Endothelial cell of umbilical vein (primary cell): ENCODE measurements at regions not wholly inside any gene's neighbourhood (a gene's known extent, or its start where the extent isn't known, plus 50 kb on each side); places are given as distances from the start of the nearest gene placed in this dataset.

Experiments
- BruUV-seq: library from RNA; stranded (reverse); fragments of 400-500 nt; replicated peaks from 2 replicates; lab custom pipeline; 2021; lab: Mats Ljungman, UMichigan
- CTCF ChIA-PET: fragments of 300-600, 350-600 bp; sonication (Branson Sonifier 250); formaldehyde crosslinking; loops from one replicate; lab custom pipeline; 2021; ENCODE audit warnings: antibody characterized with exemption, inconsistent platforms; lab: Charles Lee
- POLR2A ChIA-PET: fragments of 300-600, 350-600 bp; sonication (Branson Sonifier 250); formaldehyde crosslinking; loops from one replicate; lab custom pipeline; 2021; ENCODE audit warnings: antibody characterized with exemption, inconsistent platforms; lab: Charles Lee
- DNase-seq: peaks from one replicate; pipeline ENCODE4 v3.0.0-alpha.2; 2011; ENCODE audit warnings: low read depth, low spot score
- FAIRE-seq: peaks from 2 replicates; lab custom pipeline; 2011; peaks lifted over from hg19 to GRCh38; lab: Jason Lieb, UNC
- H2AFZ ChIP-seq: 2 replicates; pipeline ENCODE4 v1.6.0; 2012; ENCODE audit warnings: low read depth, low read length, control low read depth, inconsistent platforms
- H3K27ac ChIP-seq: 2 replicates; pipeline ENCODE4 v1.5.1; 2011; ENCODE audit warnings: low read depth, mild to moderate bottlenecking, control low read depth, low read length, moderate library complexity; ENCODE audit not compliant: insufficient read depth
- H3K27me3 ChIP-seq, 2 experiments: 2 replicates each; pipeline versions ENCODE4 v1.6.0 to v1.6.1; 2011; ENCODE audit warnings: low read length in 2 of 2, mixed read lengths in 1 of 2; ENCODE audit not compliant: control insufficient read depth in 2 of 2, insufficient read depth in 2 of 2
- H3K36me3 ChIP-seq, 2 experiments: 2 replicates in 1 of 2; 3 replicates in 1 of 2; pipeline ENCODE4 v1.5.1; 2011; ENCODE audit warnings: low read length in 2 of 2, mild to moderate bottlenecking in 1 of 2, moderate library complexity in 1 of 2; ENCODE audit not compliant: control insufficient read depth in 2 of 2, insufficient read depth in 2 of 2; ENCODE audit errors: extremely low read depth in 1 of 2
- H3K4me1 ChIP-seq: 3 replicates; pipeline ENCODE4 v1.5.1; 2011; ENCODE audit warnings: mild to moderate bottlenecking, low read length; ENCODE audit not compliant: control insufficient read depth, insufficient read depth; ENCODE audit errors: extremely low read depth
- H3K4me2 ChIP-seq: 2 replicates; pipeline ENCODE4 v1.6.1; 2011; ENCODE audit warnings: low read length, control low read depth, mixed read lengths; ENCODE audit not compliant: insufficient read depth
- H3K4me3 ChIP-seq, 3 experiments: fragments of 200-600 bp in 1 of 3; sonication (generic), shearing (Covaris generic) in 1 of 3; replicated peaks in 1 of 3; 2 replicates each; pipeline ENCODE4 v1.5.1; 2011 to 2016; ENCODE audit warnings: control low read depth in 3 of 3, low read length in 3 of 3, mild to moderate bottlenecking in 2 of 3, inconsistent platforms in 1 of 3, low read depth in 1 of 3, moderate library complexity in 1 of 3; ENCODE audit not compliant: insufficient read depth in 1 of 3
- H3K79me2 ChIP-seq: 2 replicates; pipeline ENCODE4 v1.6.0; 2012; ENCODE audit warnings: low read length, inconsistent platforms; ENCODE audit not compliant: control insufficient read depth, insufficient read depth
- H3K9ac ChIP-seq: replicated peaks from 2 replicates; pipeline ENCODE3; 2011; ENCODE audit warnings: low read length, control low read depth; ENCODE audit not compliant: insufficient read depth; ENCODE audit errors: extremely low read depth
- H3K9me1 ChIP-seq: replicated peaks from 3 replicates; pipeline ENCODE4 v1.6.0; 2011; ENCODE audit warnings: mild to moderate bottlenecking, low read length; ENCODE audit not compliant: control insufficient read depth, insufficient read depth; ENCODE audit errors: extremely low read depth
- H3K9me3 ChIP-seq: replicated peaks from 2 replicates; pipeline ENCODE4 v1.5.1; 2012; ENCODE audit warnings: low read length, inconsistent platforms; ENCODE audit not compliant: control insufficient read depth, insufficient read depth
- H4K20me1 ChIP-seq: replicated peaks from 2 replicates; pipeline ENCODE3; 2011; ENCODE audit warnings: mild to moderate bottlenecking, low read length; ENCODE audit not compliant: control insufficient read depth, insufficient read depth; ENCODE audit errors: extremely low read depth
- CTCF ChIP-seq, 2 donors: IDR thresholded peaks; 1 replicate in 1 of 2; 2 replicates in 1 of 2; pipeline ENCODE4 v1.5.1; 2011; ENCODE audit warnings: low read length in 2 of 2, mild to moderate bottlenecking in 2 of 2, moderate library complexity in 2 of 2, control low read depth in 1 of 2, inconsistent platforms in 1 of 2, low read depth in 1 of 2; ENCODE audit not compliant: insufficient read depth in 1 of 2; ENCODE audit errors: extremely low read depth in 1 of 2
- EZH2 ChIP-seq: IDR thresholded peaks from 2 replicates; pipeline ENCODE4 v1.6.1; 2012; ENCODE audit warnings: borderline replicate concordance, low read depth, mild to moderate bottlenecking, moderate library complexity, low read length, inconsistent platforms; ENCODE audit not compliant: severe bottlenecking
- FOS ChIP-seq: IDR thresholded peaks from 2 replicates; pipeline ENCODE4 v1.6.1; 2011; ENCODE audit warnings: mild to moderate bottlenecking, low read length, moderate library complexity, borderline replicate concordance; ENCODE audit not compliant: insufficient read depth
- GATA2 ChIP-seq: IDR thresholded peaks from 2 replicates; pipeline ENCODE4 v1.7.0; 2011; ENCODE audit warnings: low read depth, mild to moderate bottlenecking, moderate library complexity, mixed read lengths, low read length; ENCODE audit not compliant: insufficient read length, insufficient read depth
- JUN ChIP-seq: IDR thresholded peaks from 2 replicates; pipeline ENCODE4 v1.6.1; 2011; ENCODE audit warnings: borderline replicate concordance, low read depth; ENCODE audit not compliant: insufficient read length, insufficient read depth
- MAX ChIP-seq: IDR thresholded peaks from 2 replicates; pipeline ENCODE4 v1.6.1; 2011; ENCODE audit not compliant: insufficient read depth, insufficient read length
- MYC ChIP-seq: IDR thresholded peaks from one replicate; pipeline ENCODE4 v1.6.1; 2011; ENCODE audit warnings: mild to moderate bottlenecking, low read depth, low read length
- POLR2A ChIP-seq: IDR thresholded peaks from 2 replicates; pipeline ENCODE4 v1.6.1; 2012; ENCODE audit warnings: low read depth, mild to moderate bottlenecking, control low read depth, low read length
- POLR2AphosphoS5 ChIP-seq: IDR thresholded peaks from 2 replicates; pipeline ENCODE4 v1.6.1; 2012; ENCODE audit warnings: low read depth, mild to moderate bottlenecking, control low read depth, low read length, moderate library complexity; ENCODE audit not compliant: insufficient read depth
- dilution Hi-C: fragments of 300-500 bp; cut with MboI; formaldehyde crosslinking; loops from one replicate; pipeline ENCODE4 v1.15.0; 2019; ENCODE audit warnings: low sequenced_read_pairs; ENCODE audit not compliant: extremely low pct_ligation_motif_present
- intact Hi-C: fragments of 100-400 bp; cut with micrococcal nuclease; formaldehyde crosslinking; loops from one replicate; pipeline ENCODE4 v1.10.0; 2022

DNA sequence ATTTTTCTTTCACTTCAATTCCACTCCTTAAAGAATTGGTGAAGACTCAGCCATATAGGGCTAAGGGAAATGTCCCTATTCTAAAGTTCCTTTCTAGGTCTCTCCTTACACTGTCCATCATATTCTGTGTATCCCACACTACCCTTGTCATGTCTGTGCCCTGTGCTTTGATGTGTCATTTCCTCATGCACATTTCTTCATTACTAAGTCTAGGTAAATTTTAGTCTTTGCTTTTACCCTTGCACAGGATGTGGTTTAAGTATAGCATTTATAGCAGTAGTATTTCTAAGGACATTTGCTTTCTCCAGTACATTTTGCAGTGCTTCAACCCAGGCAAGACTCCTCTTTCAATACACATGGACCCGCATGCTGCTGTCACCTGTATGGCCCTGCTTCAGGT, 221.5 kb upstream of the ACVR2A start:
- no TSS peak for BruUV-seq
- intact Hi-C loops (no loop called here), dilution Hi-C loops (no loop called here)
- Histone ChIP-seq H3K36me3 (no peaks in the 10 kb centered on the region), H3K79me2 (no peaks in the 10 kb centered on the region), H3K4me3 (no peak overlapping the region), H3K4me1 (no peaks in the 10 kb centered on the region), H3K27me3 (no peaks in the 10 kb centered on the region), H3K4me2 (no peak overlapping the region), H3K27ac (no peak overlapping the region), H3K9ac (no peak overlapping the region), H2AFZ (no peak overlapping the region), H3K9me3 (no peaks in the 10 kb centered on the region), H3K9me1 (no peaks in the 10 kb centered on the region), H4K20me1 (no peaks in the 10 kb centered on the region)
- no peak for DNase-seq
- no peak for FAIRE-seq
- no peak for TF ChIP-seq FOS
- no peak for TF ChIP-seq POLR2AphosphoS5
- TF ChIP-seq GATA2, result no peak
- TF ChIP-seq MAX, result no peak
- no peak for TF ChIP-seq MYC
- no peak for TF ChIP-seq JUN
- TF ChIP-seq EZH2, result no peak
- TF ChIP-seq CTCF (IDR thresholded peaks at IDR 0.05; ENCODE audit: extremely low read depth in 1 of 2, insufficient read depth in 1 of 2, low read depth in 1 of 2, low read length in 2 of 2), result no peak
- no peak for TF ChIP-seq POLR2A
- ChIA-PET CTCF (no interaction called here), POLR2A (no interaction called here)
